GM19025 (cell line): ENCODE measurements at regions not wholly inside any gene's neighbourhood (a gene's known extent, or its start where the extent isn't known, plus 50 kb on each side); places are given as distances from the start of the nearest gene placed in this dataset.
"Not testable (repeated sequence)": the region's sequence is repeated elsewhere in the genome, so short reads cannot be mapped to it uniquely, and the experiment has no call there.

ENCODE experiments used
- ATAC-seq: cut with Tn5 transposase; IDR thresholded peaks from one replicate; pipeline ENCODE4 v1.9.1; 2021; ENCODE audit warnings: mild to moderate bottlenecking, low read depth, moderate library complexity; ENCODE audit not compliant: unreplicated experiment

DNA sequence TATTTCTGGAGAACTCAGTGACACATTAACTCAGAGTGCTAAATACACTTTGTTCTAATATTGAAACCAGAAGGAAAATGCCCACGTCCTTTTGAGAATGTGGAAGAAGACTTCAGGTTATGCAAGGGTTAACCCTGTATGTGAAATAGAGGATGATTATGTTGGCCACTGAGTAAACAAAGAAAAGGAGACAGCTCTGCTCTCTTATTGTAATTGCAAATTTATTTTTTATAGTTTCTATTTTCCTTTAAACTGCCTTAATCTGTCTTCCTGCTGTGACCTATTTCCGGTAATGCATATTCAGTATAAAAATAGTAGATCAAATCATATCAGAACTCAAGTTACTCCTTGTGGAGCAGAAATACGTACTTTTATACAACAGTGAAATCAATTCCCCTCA lies 1239.2 kb downstream of the ROBO2 start:
- no peak for ATAC-seq

DNA sequence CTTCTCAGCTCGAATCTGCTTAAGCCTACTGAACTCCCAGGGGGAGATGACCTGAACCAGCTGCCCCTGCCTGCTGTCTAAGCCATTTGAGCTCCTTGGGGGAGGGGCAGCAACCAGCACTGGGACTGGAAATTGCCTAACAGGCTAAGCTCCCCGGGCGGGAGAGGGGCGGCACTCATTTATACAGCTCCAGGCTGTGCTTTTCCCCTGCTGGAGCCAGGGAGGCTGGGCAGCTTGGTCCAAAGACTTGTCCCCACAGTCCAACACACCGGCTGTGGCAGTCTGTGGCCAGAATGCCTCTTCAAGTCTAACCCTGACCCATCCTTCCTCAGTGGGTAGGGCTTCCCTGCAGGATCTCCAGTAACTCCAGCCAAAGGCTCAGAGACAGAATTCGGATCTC lies 1241.5 kb downstream of the ROBO2 start:
- no peak for ATAC-seq

GRCh38 chr3:78283994-78284393 lies 1244.1 kb downstream of the ROBO2 start:
- no peak for ATAC-seq

- ATAC-seq: no peak
Measured at GRCh38 chr3:78285032-78285728, 1245.3 kb downstream of the ROBO2 start.

GRCh38 chr3:78287085-78287484 lies 1247.2 kb downstream of the ROBO2 start:
- no peak for ATAC-seq

DNA sequence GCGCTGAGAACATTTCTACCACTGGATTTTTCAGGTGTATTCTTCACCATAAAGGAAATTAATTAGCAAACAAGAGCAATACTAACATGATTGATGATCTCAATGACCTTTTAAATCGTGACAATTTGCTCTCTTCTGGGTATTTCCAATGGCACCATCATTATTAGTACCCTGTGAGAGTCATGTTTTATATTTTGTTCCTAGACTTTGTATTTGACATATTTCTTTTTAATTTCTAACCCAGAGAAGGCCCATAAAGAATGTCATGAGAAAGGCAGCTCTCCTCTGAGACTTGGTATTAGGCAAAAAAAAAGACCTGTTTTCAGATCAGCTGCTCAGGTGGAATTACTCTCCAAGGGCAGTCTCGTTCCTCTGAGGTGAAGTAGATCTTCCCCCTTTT lies 1253.4 kb downstream of the ROBO2 start:
- no peak for ATAC-seq

DNA sequence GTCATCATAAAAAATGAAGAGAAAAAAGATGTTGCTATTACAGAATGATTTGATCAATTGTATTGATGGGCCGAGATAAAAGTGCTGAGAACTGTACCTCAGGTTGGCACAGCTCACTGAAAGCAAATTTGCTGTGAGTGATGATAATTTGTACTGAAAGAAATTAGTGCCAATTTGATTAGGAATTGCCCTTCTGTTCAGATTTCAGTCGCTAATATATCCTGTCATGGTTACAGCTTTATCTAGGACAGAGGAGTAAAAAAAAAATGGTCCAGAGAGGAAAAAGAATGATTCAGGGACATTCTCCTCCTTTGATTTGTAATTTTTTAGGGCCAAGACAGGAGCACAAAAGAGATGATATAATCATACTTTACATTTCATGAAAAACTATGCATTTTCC lies 1264.2 kb downstream of the ROBO2 start:
- no peak for ATAC-seq

GRCh38 chr3:78312851-78313250 lies 1273.0 kb downstream of the ROBO2 start:
- no peak for ATAC-seq

- ATAC-seq: no peak
Measured at GRCh38 chr3:78313332-78313731, 1273.4 kb downstream of the ROBO2 start.

DNA sequence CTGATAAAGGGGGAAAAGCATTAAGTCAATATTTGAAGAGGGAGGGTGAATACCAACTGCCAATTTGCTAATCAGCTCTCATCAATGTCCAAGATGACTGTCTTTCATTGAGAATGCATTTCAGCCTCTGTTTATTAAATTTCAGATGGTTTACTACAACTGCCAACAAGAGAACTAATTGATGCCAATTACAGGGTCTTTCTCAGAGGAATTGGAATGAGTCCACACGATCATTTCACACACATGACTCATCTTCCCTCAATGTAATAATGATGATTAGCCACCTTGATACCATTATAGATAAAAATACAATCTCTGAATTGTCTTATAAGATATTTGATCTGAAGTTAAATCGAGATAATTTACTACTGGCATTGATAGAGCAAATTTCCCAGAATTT lies 1274.4 kb downstream of the ROBO2 start:
- ATAC-seq: no peak

DNA sequence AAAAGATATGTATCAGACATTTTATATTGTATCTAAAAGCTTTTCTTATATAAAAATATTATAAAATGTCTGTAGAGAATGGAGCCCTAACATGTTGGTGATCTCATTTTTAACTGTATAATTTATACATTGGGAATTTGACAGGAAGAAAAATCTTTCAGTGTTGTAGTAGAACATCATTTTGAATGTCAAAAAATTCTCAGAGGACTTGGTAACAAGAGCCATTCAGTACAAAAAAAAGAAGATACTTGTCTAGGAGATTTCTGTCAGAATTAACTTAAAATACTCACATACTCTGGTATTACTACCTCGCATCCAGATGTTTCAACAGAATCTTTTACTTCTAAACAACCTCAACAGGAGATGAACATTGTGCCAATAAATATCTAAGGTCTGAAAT lies 1277.9 kb downstream of the ROBO2 start:
- ATAC-seq: no peak

DNA sequence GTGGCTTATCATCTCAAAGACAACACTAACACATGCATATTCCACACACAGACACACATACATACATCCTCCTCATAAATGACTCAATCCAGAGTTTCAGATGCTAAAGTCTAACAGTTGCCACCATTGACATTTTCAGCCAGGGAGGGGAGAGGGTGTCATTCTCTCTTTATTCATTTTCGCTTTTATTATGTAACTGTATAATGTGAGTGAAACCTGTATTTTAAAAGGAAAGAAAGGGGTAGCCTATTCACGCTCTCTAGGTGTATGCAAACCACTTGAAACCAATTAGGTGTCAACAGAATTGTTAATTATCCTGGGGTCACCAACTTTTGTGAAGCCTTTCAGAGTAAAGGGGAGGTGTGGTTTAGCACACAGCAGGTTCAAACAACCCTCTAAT lies 1282.9 kb downstream of the ROBO2 start:
- ATAC-seq: no peak

DNA sequence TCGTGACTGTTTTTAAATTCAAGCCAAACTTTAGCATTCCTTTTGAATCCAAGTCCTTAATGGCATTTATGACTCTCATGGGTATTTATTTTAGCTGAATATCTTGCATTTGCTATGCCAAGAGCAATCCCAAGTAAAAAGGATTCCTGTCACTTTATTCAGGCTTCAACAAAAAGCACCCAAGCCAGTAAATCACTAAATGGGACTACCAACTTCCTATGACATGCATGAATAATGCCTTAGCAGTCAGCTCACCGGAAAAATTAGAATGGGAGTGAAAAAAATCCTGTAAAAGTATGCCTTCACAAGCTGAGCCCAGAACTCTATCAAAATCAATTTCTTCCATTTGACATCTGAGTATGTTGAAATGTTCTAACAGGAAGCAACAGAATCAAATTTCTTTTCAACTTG lies 1297.9 kb downstream of the ROBO2 start:
- no peak for ATAC-seq

- ATAC-seq: peak; percentile 51
Measured at GRCh38 chr3:78338405-78338804, 1298.5 kb downstream of the ROBO2 start.

- no peak for ATAC-seq
Measured at GRCh38 chr3:78343221-78343620, 1303.3 kb downstream of the ROBO2 start.

GRCh38 chr3:78344267-78344666 lies 1304.4 kb downstream of the ROBO2 start:
- not testable (repeated sequence) for ATAC-seq

GRCh38 chr3:78344918-78345317 lies 1305.0 kb downstream of the ROBO2 start:
- no peak for ATAC-seq

DNA sequence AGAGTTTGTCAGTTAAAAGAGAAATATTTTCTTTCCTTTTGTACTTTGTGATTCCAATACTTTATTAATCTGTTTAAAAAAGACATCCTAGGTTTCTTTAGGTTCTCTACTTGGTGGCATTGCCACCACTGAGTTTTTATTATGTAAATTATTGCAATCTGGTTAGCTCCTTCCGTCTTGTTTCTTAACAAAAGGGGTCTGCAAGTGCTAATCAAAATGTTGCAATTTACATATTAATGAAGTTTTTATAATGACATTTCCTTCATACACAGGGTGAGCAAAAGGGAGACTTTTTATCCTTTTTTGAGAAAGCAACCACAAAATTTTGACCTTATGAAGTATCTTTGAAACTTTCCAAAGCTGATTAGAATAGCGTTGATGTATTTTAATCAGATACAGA lies 1307.3 kb downstream of the ROBO2 start:
- ATAC-seq: no peak

DNA sequence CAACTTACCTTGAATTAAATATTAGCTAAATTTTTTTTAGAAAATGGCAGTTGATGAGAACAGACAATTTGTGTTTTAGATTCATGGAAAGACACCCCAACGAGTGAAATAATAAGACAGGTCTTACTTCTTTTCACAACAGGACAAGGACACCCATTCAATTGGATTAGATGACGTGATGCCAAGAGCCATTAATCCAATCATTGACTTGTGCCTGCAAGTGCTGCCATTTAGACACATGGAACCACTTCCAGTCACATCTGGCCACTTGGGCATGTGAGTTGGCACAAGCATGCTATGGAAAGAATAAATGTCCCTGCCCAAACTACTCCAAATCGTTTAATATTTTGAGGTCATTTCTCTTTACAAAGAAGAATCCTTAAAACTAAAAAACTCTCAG lies 1308.8 kb downstream of the ROBO2 start:
- no peak for ATAC-seq

DNA sequence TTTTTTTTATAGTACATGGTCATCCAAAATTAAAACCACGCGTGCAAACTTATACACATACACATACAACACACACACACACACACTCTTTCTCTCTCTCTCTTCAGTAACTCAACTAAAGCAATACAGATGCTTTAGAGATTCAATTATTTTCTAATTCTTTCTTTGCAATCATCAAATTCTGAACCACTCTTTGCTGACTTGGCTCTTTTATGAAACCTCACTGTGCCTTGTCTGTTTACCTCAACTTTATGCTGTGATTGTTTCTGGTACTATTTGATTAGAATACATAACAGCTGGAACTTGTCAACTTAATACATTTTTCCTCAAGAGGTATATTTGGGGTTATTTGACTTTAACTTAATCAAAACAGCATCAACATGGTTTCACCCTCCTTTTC lies 1309.7 kb downstream of the ROBO2 start:
- no peak for ATAC-seq

DNA sequence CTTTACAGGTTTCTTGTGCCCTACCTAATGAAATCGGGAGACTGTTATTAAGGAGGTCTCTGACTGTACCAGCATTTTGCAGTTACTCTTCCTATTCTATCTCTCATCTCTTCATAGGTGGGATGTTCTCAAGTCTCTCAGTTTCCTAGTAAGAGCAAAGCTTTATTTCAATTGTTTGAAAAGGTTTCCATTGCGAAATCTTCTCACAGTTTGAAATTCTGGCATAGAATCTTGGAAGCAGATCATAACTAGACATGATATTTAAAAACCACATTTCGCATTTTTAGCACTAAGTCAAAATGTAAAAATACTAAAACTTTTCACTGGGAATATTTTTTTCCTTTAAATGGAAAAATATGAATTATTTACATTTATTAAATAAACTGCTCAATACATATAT lies 1311.4 kb downstream of the ROBO2 start:
- ATAC-seq: no peak

DNA sequence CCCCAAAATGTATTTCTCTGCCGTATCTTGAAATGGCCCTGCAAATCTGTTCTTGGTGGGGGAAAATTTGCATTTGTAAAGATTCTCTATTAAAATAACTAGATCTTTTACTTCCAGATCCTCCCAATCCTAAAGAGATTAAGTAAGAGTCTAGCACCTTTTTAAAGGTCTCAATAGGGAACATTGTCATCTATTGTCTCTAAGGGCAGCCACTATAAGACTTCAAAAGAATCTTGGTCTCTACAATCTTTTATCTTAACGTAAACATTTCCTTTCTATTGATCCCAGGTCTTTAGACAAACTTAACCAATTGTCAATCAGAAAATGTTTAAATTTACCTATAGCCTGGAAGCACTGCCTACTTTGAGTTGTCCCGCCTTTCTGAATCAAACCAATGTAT lies 1313.3 kb downstream of the ROBO2 start:
- ATAC-seq: no peak

GRCh38 chr3:78360849-78361248 lies 1321.0 kb downstream of the ROBO2 start:
- ATAC-seq: no peak
